Erythroblast (primary cell): ENCODE measurements at regions not wholly inside any gene's neighbourhood (a gene's known extent, or its start where the extent isn't known, plus 50 kb on each side); places are given as distances from the start of the nearest gene placed in this dataset.

Source experiments
- GATA1 ChIP-seq: IDR thresholded peaks from 2 replicates; pipeline ENCODE4 v1.6.1; 2011; ENCODE audit warnings: low read depth, mild to moderate bottlenecking, control low read depth, low read length, moderate library complexity
- POLR2A ChIP-seq: IDR thresholded peaks from 2 replicates; pipeline ENCODE4 v1.6.1; 2011; ENCODE audit warnings: mild to moderate bottlenecking, low read length

DNA sequence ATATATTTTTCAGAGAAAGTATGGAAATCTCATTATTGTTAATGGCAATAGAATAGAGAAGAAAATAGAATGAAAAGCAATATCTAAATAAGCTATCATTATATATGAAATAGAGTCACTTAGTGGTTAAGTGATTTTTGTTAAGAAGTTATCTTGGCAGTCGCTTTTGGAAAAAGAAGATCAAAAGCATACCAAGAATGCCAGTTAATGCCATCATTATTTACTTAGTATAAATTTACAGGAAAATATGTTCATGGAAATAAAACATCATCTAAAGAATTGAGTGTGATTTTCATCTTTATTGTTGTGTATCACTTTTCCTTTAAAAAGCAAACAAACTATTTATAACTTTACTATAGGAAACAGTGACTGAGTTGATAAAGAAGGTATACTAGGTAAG is 85.3 kb upstream of the GPR101 start:
- TF ChIP-seq POLR2A (no peak), GATA1 (no peak)
